ENCODE measurements at regions not wholly inside any gene's neighbourhood (a gene's known extent, or its start where the extent isn't known, plus 50 kb on each side); places are given as distances from the start of the nearest gene placed in this dataset.

GRCh38 chr9:14529629-14530028 is 163.6 kb downstream of the ZDHHC21 start:
- Histone ChIP-seq H3K27ac (no peak overlapping the region), H3K9me3 (no peaks in the 10 kb centered on the region), H3K4me1 (no peaks in the 10 kb centered on the region), H3K4me3 (no peak overlapping the region), H3K36me3 (no peaks in the 10 kb centered on the region), H3K27me3 (no peaks in the 10 kb centered on the region)
- ATAC-seq (no peak), DNase-seq (no peak)
- intact Hi-C loops (cut with DNase I): no loop called here
- no peak for TF ChIP-seq CTCF (IDR thresholded peaks at IDR 0.05)
- TF ChIP-seq POLR2A (IDR thresholded peaks at IDR 0.05): no peak
- 60% methylated on average over 4 of the region's 4 CpGs for WGBS (ENCODE audit: insufficient coverage, low coverage, low lambda C conversion rate, missing lambda C conversion rate)

- Histone ChIP-seq H3K4me1 (no peaks in the 10 kb centered on the region), H3K9me3 (no peaks in the 10 kb centered on the region), H3K36me3 (no peaks in the 10 kb centered on the region), H3K27me3 (no peaks in the 10 kb centered on the region), H3K27ac (no peak overlapping the region), H3K4me3 (no peak overlapping the region)
- ATAC-seq (no peak), DNase-seq (no peak)
- intact Hi-C loops (cut with DNase I): no loop called here
- TF ChIP-seq CTCF (IDR thresholded peaks at IDR 0.05) (no peak), POLR2A (IDR thresholded peaks at IDR 0.05) (no peak)
- WGBS (ENCODE audit: insufficient coverage, low coverage, low lambda C conversion rate, missing lambda C conversion rate): 50% methylated on average over 3 of the region's 3 CpGs
Measured at GRCh38 chr9:14529054-14529453, 164.2 kb downstream of the ZDHHC21 start.

DNA sequence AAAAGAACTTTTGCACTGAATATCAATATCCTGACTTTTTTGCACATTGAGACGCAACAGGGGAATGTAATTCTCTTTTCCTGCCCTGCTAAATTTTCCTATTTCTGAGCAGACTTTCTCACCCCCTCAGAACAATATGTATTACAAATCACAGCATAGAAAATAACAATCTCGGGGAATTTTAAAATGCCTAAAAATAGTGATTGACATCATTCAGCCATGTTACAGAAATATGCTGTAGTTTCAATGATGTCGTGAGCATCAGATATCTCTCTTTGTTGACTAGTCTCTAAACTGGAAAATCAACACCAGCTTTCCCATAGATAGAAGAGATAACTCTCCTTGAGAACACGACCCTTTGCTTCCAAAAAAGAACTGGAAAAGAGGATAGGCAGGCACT is 166.7 kb downstream of the ZDHHC21 start:
- WGBS (ENCODE audit: insufficient coverage, low coverage, low lambda C conversion rate, missing lambda C conversion rate): 53% methylated on average over 4 of the region's 4 CpGs
- no peak for TF ChIP-seq POLR2A (IDR thresholded peaks at IDR 0.05)
- Histone ChIP-seq H3K9me3 (no peaks in the 10 kb centered on the region), H3K27me3 (no peaks in the 10 kb centered on the region), H3K36me3 (no peaks in the 10 kb centered on the region), H3K4me1 (no peaks in the 10 kb centered on the region), H3K4me3 (no peak overlapping the region), H3K27ac (no peak overlapping the region)
- ATAC-seq: no peak
- no peak for DNase-seq
- intact Hi-C loops (cut with DNase I): no loop called here

GRCh38 chr9:14525856-14526255 is 167.4 kb downstream of the ZDHHC21 start:
- TF ChIP-seq CTCF (IDR thresholded peaks at IDR 0.05) (no peak), POLR2A (IDR thresholded peaks at IDR 0.05) (no peak)
- intact Hi-C loops (cut with DNase I): no loop called here
- no peak overlapping the region for H3K4me3 ChIP-seq
- no peak overlapping the region for H3K27ac ChIP-seq
- H3K9me3 ChIP-seq: no peaks in the 10 kb centered on the region
- WGBS (ENCODE audit: insufficient coverage, low coverage, low lambda C conversion rate, missing lambda C conversion rate): 67% methylated on average over 6 of the region's 6 CpGs
- no peak for DNase-seq
- no peak for ATAC-seq
- H3K4me1 ChIP-seq: no peaks in the 10 kb centered on the region
- no peaks in the 10 kb centered on the region for H3K27me3 ChIP-seq
- no peaks in the 10 kb centered on the region for H3K36me3 ChIP-seq

GRCh38 chr9:14524873-14525515 is 168.2 kb downstream of the ZDHHC21 start:
- ATAC-seq (no peak), DNase-seq (no peak)
- no peaks in the 10 kb centered on the region for H3K9me3 ChIP-seq
- H3K27ac ChIP-seq: no peak overlapping the region
- H3K36me3 ChIP-seq: no peaks in the 10 kb centered on the region
- WGBS (ENCODE audit: insufficient coverage, low coverage, low lambda C conversion rate, missing lambda C conversion rate): 45% methylated on average over 8 of the region's 8 CpGs
- no peaks in the 10 kb centered on the region for H3K27me3 ChIP-seq
- intact Hi-C loops (cut with DNase I): no loop called here
- TF ChIP-seq POLR2A (IDR thresholded peaks at IDR 0.05) (no peak), CTCF (IDR thresholded peaks at IDR 0.05) (no peak)
- no peak overlapping the region for H3K4me3 ChIP-seq
- no peaks in the 10 kb centered on the region for H3K4me1 ChIP-seq
